Right lobe of liver (tissue), 6 donors: ENCODE measurements at regions not wholly inside any gene's neighbourhood (a gene's known extent, or its start where the extent isn't known, plus 50 kb on each side); places are given as distances from the start of the nearest gene placed in this dataset.

Source experiments
- ATAC-seq, 4 donors: fragments of 200-7000 bp; cut with Tn5 transposase; one replicate each; pipeline ENCODE4 v1.9.1; 2020; ENCODE audit warnings: mild to moderate bottlenecking in 4 of 4, moderate library complexity in 4 of 4
- DNase-seq, 3 donors: peaks; one replicate each; pipeline ENCODE4 v3.0.0-alpha.2; 2020
- H3K27ac ChIP-seq, 3 donors: fragments of 200-600 bp; one replicate each; pipeline ENCODE4 v1.8.0; 2022
- H3K27me3 ChIP-seq, 2 donors: fragments of 200-600 bp; one replicate each; pipeline ENCODE4 v1.8.0; 2022
- H3K36me3 ChIP-seq, 4 donors: fragments of 200-600 bp; sonication (generic) in 1 of 4; one replicate each; pipeline versions ENCODE4 v1.5.1 to v1.8.0; 2017 to 2022; ENCODE audit warnings: control low read depth in 1 of 4
- H3K4me1 ChIP-seq, 4 donors: fragments of 200-600 bp; sonication (generic) in 1 of 4; one replicate each; pipeline versions ENCODE4 v1.5.1 to v1.8.0; 2017 to 2022; ENCODE audit warnings: control low read depth in 1 of 4
- H3K4me3 ChIP-seq, 3 donors: fragments of 200-600 bp; one replicate each; pipeline ENCODE4 v1.8.0; 2022
- H3K9me3 ChIP-seq, 4 donors: fragments of 200-600 bp; sonication (generic) in 1 of 4; one replicate each; pipeline versions ENCODE4 v1.5.1 to v1.8.0; 2017 to 2022; ENCODE audit warnings: control low read depth in 1 of 4
- POLR2A ChIP-seq: fragments of 450-650 bp; IDR thresholded peaks from one replicate; pipeline ENCODE4 v1.6.1; 2017; ENCODE audit warnings: antibody characterized with exemption, mild to moderate bottlenecking
- WGBS: methylation state at CpG from one replicate; pipeline ENCODE4 v1.1.6; 2018; ENCODE audit warnings: low coverage, low lambda C conversion rate; ENCODE audit not compliant: insufficient coverage; ENCODE audit errors: missing lambda C conversion rate; 5-methylcytosine and 5-hydroxymethylcytosine counted together
- intact Hi-C, 2 donors: fragments of 100-400 bp; cut with DNase I; formaldehyde crosslinking; loops; one replicate each; pipeline versions ENCODE4 v1.11.2 to v1.14.1; 2022
- TF ChIP-seq, protein P1 (sequence below), 4 donors: fragments of 200-600 bp in 3 of 4; fragments of 450-650 bp in 1 of 4; IDR thresholded peaks; one replicate each; pipeline versions ENCODE4 v1.5.1 to v1.8.0; 2016 to 2022; ENCODE audit warnings: antibody characterized with exemption in 4 of 4, mild to moderate bottlenecking in 2 of 4
- donor health status: DM: no; HTN: yes; CAD: no.
- donor health status: DM: no; HTN: no; CAD: no.
- donor health status: DM: no; HTN: no; CAD: no.
- donor health status: DM: no; HTN: yes; CAD: no.
- donor health status: DM: no; HTN: yes; CAD: no.

GRCh38 chr3:44068753-44069152 is 172.9 kb upstream of the TOPAZ1 start:
- Histone ChIP-seq H3K4me3 (no peak overlapping the region), H3K9me3 (no peaks in the 10 kb centered on the region), H3K36me3 (no peaks in the 10 kb centered on the region), H3K4me1 (no peaks in the 10 kb centered on the region), H3K27ac (no peak overlapping the region), H3K27me3 (no peaks in the 10 kb centered on the region)
- DNase-seq (no peak), ATAC-seq (no peak)
- WGBS = 82% methylated on average over 1 of the region's 3 CpGs
- TF ChIP-seq, protein P1, sequence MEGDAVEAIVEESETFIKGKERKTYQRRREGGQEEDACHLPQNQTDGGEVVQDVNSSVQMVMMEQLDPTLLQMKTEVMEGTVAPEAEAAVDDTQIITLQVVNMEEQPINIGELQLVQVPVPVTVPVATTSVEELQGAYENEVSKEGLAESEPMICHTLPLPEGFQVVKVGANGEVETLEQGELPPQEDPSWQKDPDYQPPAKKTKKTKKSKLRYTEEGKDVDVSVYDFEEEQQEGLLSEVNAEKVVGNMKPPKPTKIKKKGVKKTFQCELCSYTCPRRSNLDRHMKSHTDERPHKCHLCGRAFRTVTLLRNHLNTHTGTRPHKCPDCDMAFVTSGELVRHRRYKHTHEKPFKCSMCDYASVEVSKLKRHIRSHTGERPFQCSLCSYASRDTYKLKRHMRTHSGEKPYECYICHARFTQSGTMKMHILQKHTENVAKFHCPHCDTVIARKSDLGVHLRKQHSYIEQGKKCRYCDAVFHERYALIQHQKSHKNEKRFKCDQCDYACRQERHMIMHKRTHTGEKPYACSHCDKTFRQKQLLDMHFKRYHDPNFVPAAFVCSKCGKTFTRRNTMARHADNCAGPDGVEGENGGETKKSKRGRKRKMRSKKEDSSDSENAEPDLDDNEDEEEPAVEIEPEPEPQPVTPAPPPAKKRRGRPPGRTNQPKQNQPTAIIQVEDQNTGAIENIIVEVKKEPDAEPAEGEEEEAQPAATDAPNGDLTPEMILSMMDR (IDR thresholded peaks at IDR 0.05) = no peak
- TF ChIP-seq POLR2A = no peak
- intact Hi-C loops = no loop called here

DNA sequence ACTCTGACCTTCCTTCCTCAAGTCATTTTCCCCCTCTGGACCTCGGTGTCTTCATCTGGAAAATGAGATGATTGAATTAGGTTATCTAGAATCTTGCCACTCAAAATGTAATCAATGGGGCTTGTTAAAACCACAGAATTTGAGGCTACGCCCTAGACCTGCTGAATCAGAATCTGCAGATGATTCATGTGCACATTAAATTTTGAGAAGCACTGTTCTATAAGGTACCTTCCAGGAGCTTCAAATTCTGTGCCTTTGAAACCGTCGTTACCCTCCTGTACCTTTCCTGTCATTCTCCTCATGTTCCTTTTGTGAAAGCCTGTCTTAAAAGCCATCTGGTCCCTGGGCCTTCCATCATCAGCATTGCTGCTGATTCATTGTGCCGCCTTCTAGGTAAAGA is 172.4 kb upstream of the TOPAZ1 start:
- DNase-seq (no peak), ATAC-seq (no peak)
- WGBS = 29% methylated on average over 4 of the region's 5 CpGs

DNA sequence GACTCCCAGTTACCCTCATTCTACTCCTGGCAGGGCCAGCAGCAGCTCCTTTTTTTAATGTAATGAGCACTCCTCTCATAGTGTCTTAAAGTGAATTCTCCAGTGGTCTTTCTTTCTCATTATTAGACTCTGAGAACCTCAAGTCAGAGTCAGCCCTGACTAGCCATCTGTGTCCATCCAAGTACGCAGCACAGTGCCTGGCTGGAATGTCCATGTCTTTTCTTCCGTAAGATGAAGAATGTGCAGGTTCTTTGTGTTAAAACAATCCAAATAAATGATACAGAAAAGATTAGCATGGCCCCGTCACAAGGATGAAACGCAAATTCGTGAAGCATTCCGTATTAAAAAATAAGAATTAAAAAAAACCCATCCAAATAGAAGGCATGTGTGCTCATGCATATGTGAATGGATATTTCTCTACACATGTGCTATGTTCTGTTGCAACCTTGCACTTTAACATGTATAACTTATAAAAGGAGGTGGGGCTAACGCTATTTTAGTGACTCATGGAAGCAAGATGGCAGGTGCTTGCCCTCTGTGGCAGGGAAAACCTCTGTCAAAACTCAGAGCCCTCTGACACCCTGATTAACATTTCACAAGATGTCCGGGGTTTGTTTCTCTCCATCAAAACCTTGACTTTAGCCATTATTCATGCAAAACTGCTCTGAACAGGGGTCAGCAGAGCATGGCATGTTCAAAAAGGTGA is 170.7 kb upstream of the TOPAZ1 start:
- no peaks in the 10 kb centered on the region for H3K36me3 ChIP-seq
- H3K4me1 ChIP-seq = no peaks in the 10 kb centered on the region
- TF ChIP-seq POLR2A = no peak
- TF ChIP-seq, protein P1 (IDR thresholded peaks at IDR 0.05) = no peak
- intact Hi-C loops = no loop called here
- ATAC-seq (no peak), DNase-seq (no peak)
- no peaks in the 10 kb centered on the region for H3K9me3 ChIP-seq
- H3K27me3 ChIP-seq = no peaks in the 10 kb centered on the region
- WGBS = 84% methylated on average over 8 of the region's 8 CpGs
- no peak overlapping the region for H3K4me3 ChIP-seq
- no peak overlapping the region for H3K27ac ChIP-seq

More for the DNA sequence above, 172.4 kb upstream of the TOPAZ1 start:
- Histone ChIP-seq H3K9me3 (no peaks in the 10 kb centered on the region), H3K4me3 (no peak overlapping the region), H3K36me3 (no peaks in the 10 kb centered on the region), H3K27me3 (no peaks in the 10 kb centered on the region), H3K27ac (no peak overlapping the region), H3K4me1 (no peaks in the 10 kb centered on the region)
- intact Hi-C loops = no loop called here
- TF ChIP-seq, protein P1 (IDR thresholded peaks at IDR 0.05) = no peak
- no peak for TF ChIP-seq POLR2A

DNA sequence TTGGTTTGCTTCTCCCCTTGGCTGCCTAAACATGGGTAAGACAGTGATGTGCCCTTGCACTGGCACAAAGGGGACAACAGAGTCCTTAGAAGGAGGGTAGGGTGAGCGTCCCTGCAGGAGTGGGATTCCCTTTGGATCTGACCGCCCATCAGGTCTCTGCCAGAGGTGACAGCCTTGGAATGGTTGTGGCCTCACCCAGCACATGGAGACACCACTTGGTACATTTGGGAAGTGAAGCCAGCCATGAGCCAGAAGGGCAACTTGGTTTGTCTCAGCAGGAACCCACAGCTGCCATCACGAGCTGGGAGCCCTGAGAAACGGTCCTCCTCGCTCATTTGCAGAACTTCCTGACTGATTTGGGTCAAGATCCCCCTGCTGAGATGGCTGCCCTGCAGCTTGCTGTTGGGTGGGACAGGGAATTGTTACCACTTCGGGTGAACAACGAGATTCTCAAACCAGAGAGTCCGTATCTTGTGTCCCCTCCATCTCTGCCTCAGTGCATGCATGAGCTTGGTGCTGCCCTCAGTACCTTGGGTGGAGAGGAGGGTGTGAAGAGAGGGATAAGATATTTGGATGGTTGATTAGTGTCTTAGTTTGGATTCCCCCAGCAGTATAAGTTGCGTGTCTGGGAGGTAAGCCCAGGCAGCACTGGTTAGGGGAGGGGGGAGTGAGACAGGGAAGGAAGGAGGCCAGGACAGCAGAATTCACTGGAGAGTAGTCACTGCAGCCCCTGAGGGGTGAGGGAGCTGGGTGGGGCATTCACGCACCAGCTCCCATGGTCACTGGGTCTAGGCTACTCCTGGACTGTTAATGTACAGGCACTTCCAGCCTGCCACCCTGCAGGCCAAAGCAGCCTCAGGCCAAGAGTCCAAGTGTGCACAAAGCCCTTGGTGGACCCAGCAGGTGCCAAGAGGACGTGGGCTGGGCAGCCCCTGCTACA is 168.8 kb upstream of the TOPAZ1 start:
- no peak for TF ChIP-seq POLR2A
- TF ChIP-seq, protein P1 (IDR thresholded peaks at IDR 0.05) = no peak
- no peaks in the 10 kb centered on the region for H3K9me3 ChIP-seq
- no peaks in the 10 kb centered on the region for H3K36me3 ChIP-seq
- intact Hi-C loops = no loop called here
- no peak overlapping the region for H3K4me3 ChIP-seq
- H3K27me3 ChIP-seq = no peaks in the 10 kb centered on the region
- H3K27ac ChIP-seq = no peak overlapping the region
- no peak for DNase-seq
- no peaks in the 10 kb centered on the region for H3K4me1 ChIP-seq
- WGBS = 60% methylated on average over 4 of the region's 11 CpGs
- ATAC-seq = no peak
